GM12878 (cell line): ENCODE measurements at regions not wholly inside any gene's neighbourhood (a gene's known extent, or its start where the extent isn't known, plus 50 kb on each side); places are given as distances from the start of the nearest gene placed in this dataset.

Experiments
- ATAC-seq: fragments of 200-7000 bp; cut with Tn5 transposase; 3 replicates; pipeline ENCODE4 v1.9.1; 2020; ENCODE audit warnings: mild to moderate bottlenecking, moderate library complexity
- BruUV-seq: library from RNA; stranded (reverse); fragments of 400-500 nt; replicated peaks from 2 replicates; lab custom pipeline; 2021; lab: Mats Ljungman, UMichigan
- CTCF ChIA-PET: fragments of 300-600 bp; sonication (Branson Sonifier 250); formaldehyde crosslinking; extraction: SDS; loops from one replicate; lab custom pipeline; 2021; ENCODE audit warnings: inconsistent platforms; lab: Yijun Ruan, JAX
- POLR2A ChIA-PET: fragments of 350-600 bp; formaldehyde crosslinking; extraction: SDS; loops from one replicate; lab custom pipeline; 2021; ENCODE audit warnings: inconsistent platforms; lab: Charles Lee
- RAD21 ChIA-PET: fragments of 300-600 bp; sonication (Branson Sonifier 250); formaldehyde crosslinking; loops from one replicate; lab custom pipeline; 2023; ENCODE audit warnings: antibody characterized with exemption; ENCODE audit not compliant: unreplicated experiment; lab: Charles Lee
- SMC1A ChIA-PET: fragments of 300-600 bp; sonication (Branson Sonifier 250); formaldehyde crosslinking; loops from one replicate; lab custom pipeline; 2023; ENCODE audit not compliant: unreplicated experiment, uncharacterized antibody; lab: Charles Lee
- DNase-seq: peaks from one replicate; pipeline ENCODE4 v3.0.0-alpha.2; 2011; ENCODE audit warnings: low read depth, low spot score
- FAIRE-seq: peaks from 3 replicates; lab custom pipeline; 2011; peaks lifted over from hg19 to GRCh38; lab: Jason Lieb, UNC
- H2AFZ ChIP-seq: 2 replicates; pipeline ENCODE4 v1.6.0; 2011; ENCODE audit warnings: low read depth, low read length, control low read depth; ENCODE audit not compliant: control insufficient read depth
- H3K27ac ChIP-seq: 2 replicates; pipeline ENCODE4 v1.5.1; 2011; ENCODE audit warnings: control low read depth; ENCODE audit not compliant: control insufficient read depth, insufficient read depth
- H3K27me3 ChIP-seq, 2 experiments: replicated peaks in 1 of 2; 2 replicates each; pipeline versions ENCODE4 v1.6.0 to v1.6.1; 2011; ENCODE audit warnings: low read length in 1 of 2; ENCODE audit not compliant: control insufficient read depth in 2 of 2, insufficient read depth in 2 of 2
- H3K36me3 ChIP-seq, 2 experiments: 2 replicates each; pipeline ENCODE4 v1.5.1; 2011; ENCODE audit warnings: low read length in 1 of 2; ENCODE audit not compliant: control insufficient read depth in 2 of 2, insufficient read depth in 2 of 2
- H3K4me1 ChIP-seq: 2 replicates; pipeline ENCODE4 v1.6.1; 2011; ENCODE audit warnings: mild to moderate bottlenecking, low read length, moderate library complexity, mixed read lengths; ENCODE audit not compliant: control insufficient read depth, insufficient read depth
- H3K4me2 ChIP-seq: 2 replicates; pipeline ENCODE4 v1.6.0; 2011; ENCODE audit warnings: control low read depth; ENCODE audit not compliant: control insufficient read depth, insufficient read depth
- H3K4me3 ChIP-seq: fragments of 200-600 bp; sonication (generic); 2 replicates; pipeline ENCODE4 v1.5.1; 2016
- H3K79me2 ChIP-seq: 2 replicates; pipeline ENCODE4 v1.6.0; 2011; ENCODE audit warnings: low read length; ENCODE audit not compliant: control insufficient read depth, insufficient read depth
- H3K9ac ChIP-seq: 2 replicates; pipeline ENCODE4 v1.8.0; 2011; ENCODE audit warnings: low read length, control low read depth, mixed read lengths; ENCODE audit not compliant: control insufficient read depth, insufficient read depth
- H3K9me3 ChIP-seq: replicated peaks from 3 replicates; pipeline ENCODE4 v1.5.1; 2011; ENCODE audit warnings: mild to moderate bottlenecking, low read length; ENCODE audit not compliant: control insufficient read depth, insufficient read depth
- H4K20me1 ChIP-seq: 2 replicates; pipeline ENCODE4 v1.6.0; 2011; ENCODE audit not compliant: control insufficient read depth, insufficient read depth
- BCL11A ChIP-seq: IDR thresholded peaks from 2 replicates; pipeline ENCODE4 v1.6.1; 2011; ENCODE audit warnings: low read depth, low read length
- HDAC6 ChIP-seq: fragments of 200-600 bp; sonication (generic); IDR thresholded peaks from one replicate; pipeline ENCODE4 v1.8.0; 2017; ENCODE audit warnings: antibody characterized with exemption; ENCODE audit not compliant: unreplicated experiment
- MTA3 ChIP-seq: IDR thresholded peaks from 2 replicates; pipeline ENCODE4 v1.6.1; 2012; ENCODE audit warnings: low read length, inconsistent platforms, borderline replicate concordance
- POLR2AphosphoS2 ChIP-seq: IDR thresholded peaks from 2 replicates; pipeline ENCODE4 v1.6.1; 2011; ENCODE audit warnings: low read depth, mild to moderate bottlenecking, low read length, improper control_type of control experiment, moderate library complexity
- POLR2AphosphoS5 ChIP-seq: IDR thresholded peaks from 2 replicates; pipeline ENCODE4 v1.6.1; 2011; ENCODE audit warnings: mild to moderate bottlenecking, low read length, inconsistent platforms
- RCOR1 ChIP-seq: conservative IDR thresholded peaks from 2 replicates; pipeline ENCODE4 v1.6.1; 2012; ENCODE audit warnings: low read depth, low read length, improper control_type of control experiment
- RFX5 ChIP-seq: IDR thresholded peaks from 2 replicates; pipeline ENCODE4 v1.6.1; 2011; ENCODE audit warnings: low read depth, low read length, improper control_type of control experiment
- TARDBP ChIP-seq: IDR thresholded peaks from 2 replicates; pipeline ENCODE4 v1.6.1; 2016; ENCODE audit warnings: borderline replicate concordance
- ZBED1 ChIP-seq: IDR thresholded peaks from 2 replicates; pipeline ENCODE4 v1.6.1; 2016; ENCODE audit warnings: borderline replicate concordance
- ZBTB33 ChIP-seq: fragments of 450-650 bp; IDR thresholded peaks from 2 replicates; pipeline ENCODE4 v1.6.1; 2017; ENCODE audit warnings: mild to moderate bottlenecking
- ZNF274 ChIP-seq: IDR thresholded peaks from one replicate; pipeline ENCODE4 v1.8.0; 2011; ENCODE audit not compliant: insufficient read length, insufficient read depth
- WGBS: methylation state at CpG from one replicate; pipeline ENCODE4 v1.1.6; 2016; ENCODE audit warnings: low lambda C conversion rate; ENCODE audit not compliant: insufficient replicate concordance, insufficient coverage; ENCODE audit errors: missing lambda C conversion rate; 5-methylcytosine and 5-hydroxymethylcytosine counted together
- in situ Hi-C: fragments of 300-500 bp; cut with MboI; formaldehyde crosslinking; loops from 9 replicates; pipeline ENCODE4 v1.14.3; 2018; ENCODE audit warnings: mixed read lengths
- intact Hi-C: fragments of 100-400 bp; cut with micrococcal nuclease; formaldehyde crosslinking; loops from one replicate; pipeline ENCODE4 v1.14.2; 2022; ENCODE audit not compliant: unreplicated experiment

- POLR2A ChIA-PET, result no interaction called here
- Histone ChIP-seq H2AFZ (no peak overlapping the region), H3K36me3 (no peaks in the 10 kb centered on the region), H3K27ac (peak overlapping the region; percentile 98), H3K9ac (peak overlapping the region; percentile 58), H3K79me2 (peaks cover 2% of the 10 kb centered on the region), H3K4me2 (0 out of 2 replicates have a peak overlapping the region, but pooled peaks have one; percentile 52), H3K4me1 (peaks cover 54% of the 10 kb centered on the region), H4K20me1 (no peaks in the 10 kb centered on the region), H3K27me3 (no peaks in the 10 kb centered on the region), H3K9me3 (peaks cover 1% of the 10 kb centered on the region; the same call in 2 of the 3 replicates), H3K4me3 (no peak overlapping the region)
- in situ Hi-C loops, result loop anchor here (5.0 kb wide), 3 partner anchors 59 to 179 kb away; no protein-coding TSS in a partner anchor
- RAD21 ChIA-PET, result interaction anchor here (0.5 to 1.0 kb wide), 2 partner anchors 62 to 418 kb away, joined by 3 read pairs; no protein-coding TSS in a partner anchor
- WGBS, result 42% methylated on average over 4 of the region's 4 CpGs
- 0 out of 2 replicates have a peak, but pooled peaks have one; percentile 14 for TF ChIP-seq POLR2AphosphoS5
- no peak for TF ChIP-seq RCOR1
- no TSS peak for BruUV-seq
- CTCF ChIA-PET, result interaction anchor here (1.0 kb wide), 1 partner anchor 40 kb away, joined by 3 read pairs; no protein-coding TSS in a partner anchor
- intact Hi-C loops, result loop anchor here (1.0 to 10.0 kb wide), 4 partner anchors 177 to 983 kb away; no protein-coding TSS in a partner anchor
- SMC1A ChIA-PET, result interaction anchor here (1.0 kb wide), 1 partner anchor 52 kb away, joined by 6 read pairs; no protein-coding TSS in a partner anchor
- ATAC-seq (no peak), FAIRE-seq (no peak), DNase-seq (no peak)
These were observed 137.2 kb upstream of the SMARCA2 start for GRCh38 chr9:1877951-1878350.

GRCh38 chr9:1878811-1879210 is 136.3 kb upstream of the SMARCA2 start:
- in situ Hi-C loops, result loop anchor here (5.0 kb wide), 3 partner anchors 58 to 178 kb away; no protein-coding TSS in a partner anchor
- Histone ChIP-seq H3K4me2 (peak overlapping the region; percentile 69), H3K27me3 (no peaks in the 10 kb centered on the region), H2AFZ (peak overlapping the region; percentile 3), H3K9me3 (peaks cover 1% of the 10 kb centered on the region; the same call in 2 of the 3 replicates), H3K9ac (peak overlapping the region; percentile 40; the same call in 1 of the 2 replicates), H3K4me3 (peak overlapping the region; percentile 55), H4K20me1 (no peaks in the 10 kb centered on the region), H3K4me1 (peaks cover 54% of the 10 kb centered on the region), H3K79me2 (peaks cover 2% of the 10 kb centered on the region), H3K27ac (peak overlapping the region; percentile 98), H3K36me3 (no peaks in the 10 kb centered on the region)
- ChIA-PET SMC1A (interaction anchor here (0.6 to 4.9 kb wide), 10 partner anchors 12 to 361 kb away, joined by 3 to 58 read pairs (median 10); no protein-coding TSS in a partner anchor), RAD21 (interaction anchor here (0.6 to 3.5 kb wide), 10 partner anchors 28 to 208 kb away, joined by 3 to 56 read pairs (median 4); no protein-coding TSS in a partner anchor), CTCF (interaction anchor here (0.8 to 3.1 kb wide), 6 partner anchors 9 to 208 kb away, joined by 3 to 26 read pairs (median 5); partner anchors contain the start of gene SMARCA2), POLR2A (interaction anchor here (1.0 to 2.6 kb wide), 4 partner anchors 39 to 61 kb away, joined by 3 to 15 read pairs (median 7); no protein-coding TSS in a partner anchor)
- DNase-seq (peak; percentile 55), ATAC-seq (peak; percentile 9), FAIRE-seq (no peak)
- WGBS, result 0% methylated on average over 3 of the region's 3 CpGs
- intact Hi-C loops, result loop anchor here (2.0 to 10.0 kb wide), 3 partner anchors 176 to 984 kb away; no protein-coding TSS in a partner anchor
- BruUV-seq, result TSS peak; percentile 32
- TF ChIP-seq ZNF274 (no peak), HDAC6 (no peak), BCL11A (peak; percentile 50), ZBTB33 (no peak), POLR2AphosphoS2 (no peak), MTA3 (no peak), RFX5 (no peak), TARDBP (no peak), ZBED1 (no peak; the same call in 1 of the 2 replicates)
